Ascending aorta (tissue), 2 donors: ENCODE measurements at regions not wholly inside any gene's neighbourhood (a gene's known extent, or its start where the extent isn't known, plus 50 kb on each side); places are given as distances from the start of the nearest gene placed in this dataset.

ENCODE experiments used
- DNase-seq, 2 donors: peaks; one replicate each; pipeline ENCODE4 v3.0.0-alpha.2; 2019; ENCODE audit warnings: low spot score in 2 of 2
- H3K27ac ChIP-seq, 2 donors: fragments of 200-600 bp; sonication (generic); one replicate each; pipeline ENCODE4 v1.5.1; 2016 to 2017; ENCODE audit warnings: mild to moderate bottlenecking in 1 of 2
- H3K27me3 ChIP-seq: fragments of 200-600 bp; sonication (generic); one replicate; pipeline ENCODE4 v1.5.1; 2017
- H3K36me3 ChIP-seq, 2 donors: fragments of 200-600 bp; sonication (generic); one replicate each; pipeline ENCODE4 v1.5.1; 2016
- H3K4me1 ChIP-seq, 2 donors: fragments of 200-600 bp; sonication (generic); one replicate each; pipeline ENCODE4 v1.5.1; 2016 to 2017; ENCODE audit warnings: mild to moderate bottlenecking in 1 of 2
- H3K4me3 ChIP-seq, 2 donors: fragments of 200-600 bp; sonication (generic); one replicate each; pipeline ENCODE4 v1.5.1; 2016 to 2017; ENCODE audit warnings: mild to moderate bottlenecking in 1 of 2
- H3K9me3 ChIP-seq, 2 donors: fragments of 200-600 bp; sonication (generic); one replicate each; pipeline ENCODE4 v1.5.1; 2016
- CTCF ChIP-seq, 3 experiments: fragments of 200-600 bp in 2 of 3; fragments of 450-650 bp in 1 of 3; sonication (generic) in 2 of 3; IDR thresholded peaks; one replicate each; pipeline ENCODE4 v1.5.1; 2016 to 2019; ENCODE audit warnings: antibody characterized with exemption in 3 of 3, mild to moderate bottlenecking in 1 of 3, moderate library complexity in 1 of 3
- intact Hi-C: fragments of 100-400 bp; cut with DNase I; formaldehyde crosslinking; loops from one replicate; pipeline ENCODE4 v1.15.1; 2023

DNA sequence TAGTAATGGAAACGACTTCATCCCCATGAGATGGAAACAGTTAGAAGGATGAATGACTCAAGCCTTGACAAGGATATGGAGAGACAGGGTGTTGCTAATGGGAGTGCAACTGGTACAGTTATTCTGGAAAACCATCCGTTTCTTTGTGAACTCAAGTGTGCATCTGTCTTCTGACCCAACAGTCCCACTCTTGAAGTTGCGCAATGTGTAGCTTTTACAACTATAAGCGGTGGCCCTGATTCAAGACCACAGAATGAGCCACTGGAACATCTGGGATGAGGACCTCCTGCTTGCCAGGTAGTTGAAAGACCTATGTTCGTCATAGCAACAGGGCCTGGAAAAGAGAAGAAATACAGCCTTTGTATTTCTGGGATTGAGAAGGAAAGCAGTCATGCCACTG, 115.8 kb upstream of the GMDS start:
- H3K27ac ChIP-seq, result no peak overlapping the region
- H3K4me3 ChIP-seq, result no peak overlapping the region
- no peak for TF ChIP-seq CTCF (IDR thresholded peaks at IDR 0.05)
- H3K4me1 ChIP-seq, result peaks cover 0 to 5% of the 10 kb centered on the region in 2 donors
- intact Hi-C loops, result no loop called here
- no peaks in the 10 kb centered on the region for H3K27me3 ChIP-seq
- no peaks in the 10 kb centered on the region for H3K9me3 ChIP-seq
- no peak for DNase-seq
- H3K36me3 ChIP-seq, result no peaks in the 10 kb centered on the region

DNA sequence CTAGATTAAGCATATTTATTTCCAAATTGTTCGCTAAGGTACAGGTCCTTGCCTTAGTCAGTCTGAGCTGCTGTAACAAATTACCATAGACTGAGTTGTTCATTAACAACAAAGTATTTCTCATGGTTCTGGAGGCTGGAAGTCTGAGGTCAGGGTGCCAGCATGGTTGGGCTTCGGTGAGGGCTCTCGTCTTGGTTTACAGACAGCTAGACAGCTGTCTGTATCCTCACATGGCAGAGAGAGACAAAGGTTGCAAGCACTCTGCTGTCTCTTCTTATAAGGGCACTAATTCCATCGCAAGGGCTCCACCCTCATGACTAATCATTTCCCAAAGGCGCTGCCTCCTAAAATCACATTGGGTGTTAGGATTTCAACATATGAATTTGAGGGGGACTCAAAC, 115.3 kb upstream of the GMDS start:
- Histone ChIP-seq H3K27me3 (no peaks in the 10 kb centered on the region), H3K4me3 (no peak overlapping the region), H3K27ac (no peak overlapping the region), H3K9me3 (no peaks in the 10 kb centered on the region), H3K36me3 (no peaks in the 10 kb centered on the region), H3K4me1 (peaks cover 0 to 6% of the 10 kb centered on the region in 2 donors)
- TF ChIP-seq CTCF (IDR thresholded peaks at IDR 0.05), result no peak
- intact Hi-C loops, result no loop called here
- DNase-seq, result no peak

GRCh38 chr6:2360126-2360525, 114.7 kb upstream of the GMDS start:
- Histone ChIP-seq H3K4me3 (no peak overlapping the region), H3K4me1 (peaks cover 0 to 9% of the 10 kb centered on the region in 2 donors), H3K9me3 (no peaks in the 10 kb centered on the region), H3K36me3 (no peaks in the 10 kb centered on the region), H3K27ac (no peak overlapping the region), H3K27me3 (no peaks in the 10 kb centered on the region)
- no peak for TF ChIP-seq CTCF (IDR thresholded peaks at IDR 0.05)
- no peak for DNase-seq
- intact Hi-C loops, result no loop called here

GRCh38 chr6:2355150-2355549, 109.7 kb upstream of the GMDS start:
- Histone ChIP-seq H3K36me3 (no peaks in the 10 kb centered on the region), H3K4me1 (peaks cover 4 to 25% of the 10 kb centered on the region in 2 donors), H3K9me3 (no peaks in the 10 kb centered on the region), H3K27me3 (no peaks in the 10 kb centered on the region), H3K27ac (peak overlapping the region; percentile 80 to 90), H3K4me3 (peak overlapping the region in 1 of 2 donors; percentile 14)
- no peak for DNase-seq
- no peak for TF ChIP-seq CTCF (IDR thresholded peaks at IDR 0.05)
- intact Hi-C loops, result loop anchor here (1.0 kb wide), 1 partner anchor 279 kb away; no protein-coding TSS in a partner anchor

DNA sequence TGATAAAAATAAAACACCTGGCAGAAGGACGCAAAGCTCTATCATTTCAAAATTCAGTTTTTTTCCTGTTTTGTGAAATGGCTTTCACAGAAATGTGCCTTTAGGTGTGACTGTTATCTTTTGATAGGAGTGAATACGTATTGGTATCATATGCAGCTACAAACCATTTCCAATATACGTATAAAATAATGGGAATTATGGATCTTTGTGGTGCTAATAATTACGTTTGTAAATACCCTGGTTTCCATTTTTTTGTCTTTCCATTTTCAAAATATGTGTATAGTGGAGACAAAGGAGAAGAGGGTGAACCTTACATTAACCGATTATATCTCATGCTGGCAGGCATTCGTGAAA, 108.7 kb upstream of the GMDS start:
- Histone ChIP-seq H3K4me1 (peaks cover 4 to 25% of the 10 kb centered on the region in 2 donors), H3K27me3 (no peaks in the 10 kb centered on the region), H3K9me3 (no peaks in the 10 kb centered on the region), H3K27ac (peak overlapping the region; percentile 80 to 90), H3K36me3 (no peaks in the 10 kb centered on the region), H3K4me3 (peak overlapping the region in 1 of 2 donors; percentile 14)
- intact Hi-C loops, result loop anchor here (1.0 to 5.0 kb wide), 5 partner anchors 93 to 452 kb away; partner anchors contain the start of gene GMDS
- no peak for TF ChIP-seq CTCF (IDR thresholded peaks at IDR 0.05)
- no peak for DNase-seq
